SK-N-SH treated with all-trans-retinoic acid at 6 μM for 48 hours (cell line): ENCODE measurements at regions not wholly inside any gene's neighbourhood (a gene's known extent, or its start where the extent isn't known, plus 50 kb on each side); places are given as distances from the start of the nearest gene placed in this dataset.

Experiments
- ARNTL ChIP-seq: fragments of 450-650 bp; formaldehyde crosslinking; IDR thresholded peaks from 2 replicates; pipeline ENCODE4 v1.5.0; 2020; ENCODE audit warnings: low read depth, mild to moderate bottlenecking, moderate library complexity, borderline replicate concordance
- BACH2 ChIP-seq: fragments of 250-450 bp; sonication (Bioruptor Pico); IDR thresholded peaks from 2 replicates; pipeline ENCODE4 v1.9.0; 2021; ENCODE audit warnings: mild to moderate bottlenecking, borderline replicate concordance
- CSDC2 ChIP-seq: fragments of 250-450 bp; sonication (Bioruptor Pico); IDR thresholded peaks from 2 replicates; pipeline ENCODE4 v1.5.0; 2020; ENCODE audit warnings: mild to moderate bottlenecking, moderate library complexity
- CSRNP3 ChIP-seq: fragments of 250-450 bp; sonication (Bioruptor Pico); IDR thresholded peaks from 2 replicates; pipeline ENCODE4 v1.5.1; 2021; ENCODE audit warnings: mild to moderate bottlenecking, moderate library complexity
- ESRRG ChIP-seq: fragments of 250-450 bp; sonication (Bioruptor Pico); IDR thresholded peaks from 2 replicates; pipeline ENCODE4 v1.6.1; 2021; ENCODE audit warnings: mild to moderate bottlenecking
- ZC3H10 ChIP-seq: fragments of 250-450 bp; sonication (Bioruptor Pico); IDR thresholded peaks from 2 replicates; pipeline ENCODE4 v1.5.1; 2021; ENCODE audit warnings: mild to moderate bottlenecking, moderate library complexity
- TF ChIP-seq, protein P1 (sequence below): fragments of 250-450 bp; sonication (Bioruptor Pico); IDR thresholded peaks from 2 replicates; pipeline ENCODE4 v1.8.0; 2020; ENCODE audit warnings: mild to moderate bottlenecking, moderate library complexity, borderline replicate concordance

GRCh38 chr14:71267691-71268090, 360.4 kb downstream of the PCNX1 start:
- TF ChIP-seq ARNTL (CRISPR knock-in tag) (no peak), CSDC2 (CRISPR knock-in tag) (no peak), BACH2 (no peak), ESRRG (CRISPR knock-in tag) (no peak), CSRNP3 (CRISPR knock-in tag) (no peak), ZC3H10 (CRISPR knock-in tag) (no peak)
- TF ChIP-seq, protein P1, sequence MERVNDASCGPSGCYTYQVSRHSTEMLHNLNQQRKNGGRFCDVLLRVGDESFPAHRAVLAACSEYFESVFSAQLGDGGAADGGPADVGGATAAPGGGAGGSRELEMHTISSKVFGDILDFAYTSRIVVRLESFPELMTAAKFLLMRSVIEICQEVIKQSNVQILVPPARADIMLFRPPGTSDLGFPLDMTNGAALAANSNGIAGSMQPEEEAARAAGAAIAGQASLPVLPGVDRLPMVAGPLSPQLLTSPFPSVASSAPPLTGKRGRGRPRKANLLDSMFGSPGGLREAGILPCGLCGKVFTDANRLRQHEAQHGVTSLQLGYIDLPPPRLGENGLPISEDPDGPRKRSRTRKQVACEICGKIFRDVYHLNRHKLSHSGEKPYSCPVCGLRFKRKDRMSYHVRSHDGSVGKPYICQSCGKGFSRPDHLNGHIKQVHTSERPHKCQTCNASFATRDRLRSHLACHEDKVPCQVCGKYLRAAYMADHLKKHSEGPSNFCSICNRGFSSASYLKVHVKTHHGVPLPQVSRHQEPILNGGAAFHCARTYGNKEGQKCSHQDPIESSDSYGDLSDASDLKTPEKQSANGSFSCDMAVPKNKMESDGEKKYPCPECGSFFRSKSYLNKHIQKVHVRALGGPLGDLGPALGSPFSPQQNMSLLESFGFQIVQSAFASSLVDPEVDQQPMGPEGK (CRISPR knock-in tag) = no peak
